GF-D8 (cell line): ENCODE measurements at regions not wholly inside any gene's neighbourhood (a gene's known extent, or its start where the extent isn't known, plus 50 kb on each side); places are given as distances from the start of the nearest gene placed in this dataset.

Source experiments
- DNase-seq: peaks from one replicate; lab custom pipeline; 2025; lab: John Stamatoyannopoulos, UW

DNA sequence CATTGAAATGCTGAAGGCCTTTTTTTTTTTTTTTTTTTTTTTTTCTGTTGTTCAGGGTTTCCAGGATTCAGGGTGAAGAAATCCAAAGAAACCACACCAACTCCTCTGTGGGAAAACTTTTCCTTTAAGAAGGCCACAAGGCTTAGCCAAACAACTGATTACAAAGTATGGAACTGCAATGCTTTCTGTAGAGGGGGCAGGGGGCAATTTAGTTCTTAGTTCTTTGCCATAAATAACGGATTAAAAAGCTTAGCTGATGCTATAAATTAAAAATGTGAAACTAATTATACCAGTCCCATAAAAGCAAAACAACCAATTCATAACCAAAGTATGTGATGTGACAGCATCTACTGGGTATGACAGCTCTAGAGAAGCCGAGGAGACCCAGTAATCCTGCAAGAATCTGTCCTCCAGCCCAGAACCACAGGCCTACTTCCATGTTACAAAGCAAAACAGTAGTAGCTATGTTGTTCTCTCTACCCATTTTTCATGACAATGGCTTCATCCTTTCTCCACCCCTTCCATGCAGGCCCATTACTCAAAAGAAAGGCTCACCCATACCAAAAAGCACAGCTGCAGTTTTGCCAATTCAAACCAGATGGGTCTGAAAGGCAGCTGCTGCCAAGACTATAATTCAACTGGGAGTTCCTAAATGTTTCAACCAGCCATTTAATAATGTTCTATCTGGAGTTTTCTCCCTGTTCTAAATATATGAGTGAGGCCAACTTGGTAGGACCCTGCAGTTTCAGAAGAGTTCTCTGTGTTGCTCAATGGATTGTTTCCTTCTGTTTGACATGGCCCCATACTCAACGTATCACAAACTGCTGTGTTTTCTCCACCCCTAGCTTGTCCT is 167.1 kb upstream of the ZFHX3 start:
- DNase-seq: no peak

DNA sequence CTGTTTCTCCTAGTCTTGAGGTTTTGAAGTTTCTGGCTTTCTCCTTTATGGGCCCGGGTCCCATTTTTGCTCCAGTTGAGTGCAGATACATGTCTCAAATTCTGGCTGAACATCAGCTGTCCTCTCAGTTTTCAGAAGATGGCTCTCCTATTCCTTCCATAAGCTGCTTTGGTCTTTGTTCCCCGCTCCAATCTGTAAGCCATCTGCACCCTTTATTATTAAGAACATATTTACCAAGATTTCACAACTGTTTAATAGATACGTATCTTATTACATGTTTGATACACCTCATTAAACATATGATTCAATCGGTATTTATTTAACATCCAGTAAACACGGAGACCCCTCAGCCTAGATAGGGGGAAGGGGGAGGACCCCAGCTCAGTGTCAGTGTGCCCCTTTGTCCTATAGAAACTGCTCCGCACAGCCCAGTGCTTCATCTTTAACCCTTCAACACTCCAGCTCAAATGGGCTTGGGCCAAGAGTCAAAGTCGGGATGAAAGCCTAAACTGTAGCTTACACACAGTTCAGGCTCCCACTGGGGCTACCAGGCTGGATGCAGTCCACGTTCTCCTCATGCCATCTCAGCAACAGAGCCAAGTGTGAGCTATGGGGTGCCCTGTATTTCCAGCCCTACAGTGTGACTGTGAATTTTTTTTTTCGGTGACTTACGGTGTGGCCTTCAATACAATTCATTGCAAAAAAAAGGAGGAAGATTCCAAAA is 166.0 kb upstream of the ZFHX3 start:
- no peak for DNase-seq

DNA sequence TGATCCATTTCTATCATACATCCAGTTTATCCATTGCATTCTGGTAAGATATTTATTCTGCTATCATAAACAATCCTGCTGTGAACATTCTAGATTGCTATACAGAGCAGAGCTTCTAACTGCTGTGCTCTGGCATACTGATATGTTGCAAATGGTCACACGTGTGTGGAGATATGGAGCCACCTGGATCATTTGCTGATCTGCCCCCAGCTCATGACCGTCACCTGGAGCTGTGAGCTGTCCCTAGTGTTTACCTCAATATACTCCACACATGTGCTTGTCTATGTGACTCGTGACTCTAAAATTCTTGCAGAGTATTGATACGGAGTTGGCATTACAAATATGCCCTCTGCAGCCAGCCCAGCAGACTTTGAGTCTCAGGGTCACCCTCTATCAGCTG is 164.5 kb upstream of the ZFHX3 start:
- no peak for DNase-seq

DNA sequence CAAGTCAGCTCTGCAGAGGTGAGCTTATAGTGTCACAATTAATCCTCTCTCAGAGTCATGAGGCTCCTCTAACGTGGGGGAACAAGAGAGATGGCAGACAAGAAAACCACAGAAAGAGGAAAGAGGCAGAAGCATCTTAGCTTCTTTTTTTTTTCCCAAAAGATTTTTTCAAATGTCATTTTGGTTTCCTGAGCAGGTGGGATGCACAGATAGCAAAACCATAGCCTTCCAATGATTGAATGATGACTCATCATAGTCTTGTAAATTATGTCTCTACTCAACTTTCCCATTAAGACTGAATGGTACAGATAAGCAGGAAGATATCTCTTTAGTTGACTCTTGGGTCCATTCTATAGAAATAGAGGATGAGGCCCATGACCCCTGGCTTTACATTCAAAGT is 162.8 kb upstream of the ZFHX3 start:
- DNase-seq: no peak

DNA sequence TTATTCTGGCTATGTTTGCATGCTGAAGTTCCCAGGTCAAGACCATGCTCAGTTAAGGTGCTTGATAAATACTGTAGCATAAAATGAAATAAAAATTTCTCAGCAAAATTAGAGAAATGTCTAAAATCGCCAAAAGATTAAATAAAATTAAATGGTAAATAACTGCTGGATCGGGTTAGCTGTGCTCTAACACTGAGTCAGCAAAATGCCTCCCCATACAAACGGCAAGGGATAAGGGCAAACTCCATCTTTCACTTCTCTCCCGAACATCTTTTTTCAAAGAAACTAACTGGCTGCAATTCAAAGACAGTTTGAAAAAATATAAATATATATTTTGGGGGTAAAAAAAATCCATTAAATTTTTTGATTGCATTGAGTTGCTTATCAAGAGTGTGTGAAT is 162.2 kb upstream of the ZFHX3 start:
- no peak for DNase-seq

DNA sequence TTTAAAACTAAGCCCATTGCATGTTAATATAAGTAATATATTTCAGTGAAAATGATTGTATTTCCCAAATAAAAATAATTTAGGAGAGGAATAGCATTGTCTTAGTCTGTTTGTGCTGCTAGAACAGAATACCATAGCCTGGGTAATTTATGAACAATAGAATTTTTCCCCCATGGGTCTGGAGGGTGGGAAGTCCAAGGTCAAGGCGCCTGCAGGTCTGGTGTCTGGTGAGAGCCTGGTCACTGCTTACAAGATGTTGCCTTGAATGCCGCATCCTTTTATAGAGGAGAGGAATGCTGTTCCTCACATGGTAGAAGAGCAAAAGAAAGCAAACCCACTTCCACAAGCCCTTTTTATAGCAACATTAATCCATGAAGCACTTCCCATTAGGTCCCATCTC is 161.3 kb upstream of the ZFHX3 start:
- no peak for DNase-seq

DNA sequence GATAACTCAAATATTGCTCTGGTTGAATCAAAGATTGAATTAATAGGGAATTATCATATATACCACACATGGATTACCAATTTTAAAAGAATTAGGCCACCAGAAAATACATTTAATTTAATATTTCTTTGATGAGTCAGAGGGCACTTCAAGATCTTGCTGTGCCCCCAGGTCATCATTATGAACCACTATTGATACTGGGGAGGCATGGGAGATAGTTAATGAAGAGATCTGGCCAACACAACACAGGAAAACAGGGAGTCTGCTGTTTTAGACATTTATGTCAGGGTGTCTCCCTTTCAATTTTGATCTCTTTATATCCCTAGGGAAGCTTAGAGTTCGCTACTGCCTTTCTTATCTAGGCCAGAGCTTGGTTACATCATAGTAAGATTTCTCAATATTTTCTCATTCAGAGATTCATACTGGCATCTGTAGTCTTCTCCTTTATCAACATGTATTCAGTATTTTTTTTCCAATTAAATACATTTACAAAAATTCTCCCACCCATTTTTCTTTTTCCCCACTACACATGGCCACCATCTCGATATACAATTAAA is 158.3 kb upstream of the ZFHX3 start:
- DNase-seq: no peak

DNA sequence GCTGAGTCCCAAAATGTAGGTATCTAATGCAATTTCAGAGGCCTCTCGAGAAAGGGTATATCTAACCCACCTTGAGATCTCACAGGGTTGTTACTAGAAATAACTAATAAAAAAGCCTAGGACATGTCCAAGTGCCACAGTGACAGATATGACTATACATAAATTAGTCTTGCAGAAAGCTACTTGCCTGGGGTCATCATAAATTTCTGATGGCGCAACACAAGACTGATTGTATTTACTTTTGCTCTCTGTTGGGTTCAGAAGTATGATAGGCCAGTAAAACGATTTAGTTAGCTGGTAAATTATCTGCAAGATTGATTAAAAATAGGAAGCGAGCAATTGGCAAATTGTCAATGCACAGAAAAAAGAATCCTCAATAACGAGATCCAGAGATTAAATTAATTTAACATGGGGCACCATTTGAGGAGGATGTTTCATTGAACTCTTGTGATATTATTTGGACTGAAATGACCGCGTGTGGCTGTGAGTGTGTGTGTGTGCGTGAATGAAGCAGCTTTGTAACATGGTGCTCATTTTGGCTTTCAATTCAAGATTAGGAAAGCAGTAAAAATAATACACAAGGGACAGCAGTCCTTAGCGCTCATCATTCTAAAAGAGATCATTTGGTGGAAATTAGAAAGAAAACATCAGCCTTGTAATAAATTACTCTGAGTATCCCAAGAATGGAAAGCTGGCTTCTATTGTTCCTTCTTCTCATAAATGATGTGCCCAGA is 157.4 kb upstream of the ZFHX3 start:
- DNase-seq: no peak

DNA sequence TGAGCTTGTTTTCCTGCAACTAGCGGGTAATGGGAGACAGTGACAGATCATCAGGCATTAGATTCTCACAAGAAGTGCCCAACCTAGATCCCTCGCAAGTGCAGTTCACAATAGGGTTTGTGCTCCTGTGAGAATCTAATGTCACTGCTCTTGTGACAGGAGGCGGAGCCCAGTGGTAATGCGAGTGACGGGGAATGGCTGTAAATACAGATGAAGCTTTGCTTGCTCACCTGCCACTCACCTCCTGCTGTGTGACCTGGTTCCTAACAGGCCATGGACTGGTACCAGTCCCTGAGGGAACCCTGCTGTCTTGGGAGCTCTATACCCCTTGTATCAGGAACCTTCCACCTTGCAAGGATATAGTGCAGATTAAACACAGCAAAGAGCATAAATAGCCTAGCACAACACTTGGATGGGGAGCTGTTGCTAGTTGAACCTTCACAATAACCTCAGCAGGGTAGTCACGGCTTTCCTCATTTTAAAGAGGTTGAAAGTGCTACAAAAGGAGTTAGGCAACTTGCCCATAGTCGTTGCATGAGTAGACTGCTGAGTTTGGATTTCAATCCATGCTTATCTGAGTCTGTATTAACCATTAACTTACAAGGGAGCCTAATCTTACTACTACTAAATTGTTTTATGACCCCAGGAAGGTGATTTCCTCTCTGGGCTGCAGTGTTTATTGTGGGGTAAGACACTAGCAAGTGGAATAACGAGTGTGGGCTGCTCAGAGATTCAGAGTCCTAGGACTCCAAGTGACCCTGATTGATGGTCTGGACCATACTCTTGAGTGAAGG is 156.6 kb upstream of the ZFHX3 start:
- DNase-seq: no peak

DNA sequence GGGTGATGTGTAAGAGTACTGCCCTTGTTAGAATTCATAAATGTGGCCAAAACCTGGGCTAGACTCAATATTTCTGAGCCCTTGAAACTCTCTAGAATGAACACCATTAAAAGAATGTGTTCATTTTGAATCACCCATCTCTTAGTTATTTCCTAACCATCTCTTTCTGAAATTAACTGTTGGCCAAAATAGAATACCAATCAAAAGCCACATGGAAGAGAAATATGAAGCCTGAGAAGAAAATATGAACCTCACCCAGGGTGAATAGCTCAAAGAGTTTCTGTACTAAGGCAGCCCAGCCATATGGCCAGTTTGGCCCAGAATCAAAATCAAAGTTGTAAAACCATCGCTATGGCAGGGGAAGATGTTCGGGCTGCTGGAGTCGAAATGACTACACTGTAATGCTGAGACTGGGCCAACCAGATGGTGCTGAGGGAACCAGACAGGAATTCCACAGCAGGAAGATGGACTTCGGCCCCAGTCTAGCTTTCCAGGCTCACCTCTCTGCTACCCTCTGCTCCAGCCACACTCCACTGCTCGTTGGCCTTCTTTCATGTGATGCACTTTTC is 154.3 kb upstream of the ZFHX3 start:
- no peak for DNase-seq

DNA sequence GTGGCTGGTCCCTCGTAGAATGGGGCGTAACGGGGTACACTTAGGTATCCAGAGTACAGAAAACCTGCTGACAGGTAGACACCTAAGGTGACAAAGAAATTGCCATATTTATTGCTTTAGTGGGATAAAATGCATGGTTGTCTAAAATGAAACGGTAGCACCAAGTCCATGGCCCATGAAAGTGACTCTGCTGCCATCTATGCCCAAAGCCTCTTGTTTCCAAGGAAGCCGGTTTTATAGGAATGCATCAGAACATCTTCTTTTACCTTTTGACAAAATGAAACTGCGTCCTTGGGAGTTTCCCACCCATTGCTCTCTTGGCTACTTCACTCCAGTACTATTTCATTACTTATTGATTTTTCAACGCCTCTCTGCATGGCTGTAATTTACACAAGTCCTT is 151.3 kb upstream of the ZFHX3 start:
- DNase-seq: no peak

DNA sequence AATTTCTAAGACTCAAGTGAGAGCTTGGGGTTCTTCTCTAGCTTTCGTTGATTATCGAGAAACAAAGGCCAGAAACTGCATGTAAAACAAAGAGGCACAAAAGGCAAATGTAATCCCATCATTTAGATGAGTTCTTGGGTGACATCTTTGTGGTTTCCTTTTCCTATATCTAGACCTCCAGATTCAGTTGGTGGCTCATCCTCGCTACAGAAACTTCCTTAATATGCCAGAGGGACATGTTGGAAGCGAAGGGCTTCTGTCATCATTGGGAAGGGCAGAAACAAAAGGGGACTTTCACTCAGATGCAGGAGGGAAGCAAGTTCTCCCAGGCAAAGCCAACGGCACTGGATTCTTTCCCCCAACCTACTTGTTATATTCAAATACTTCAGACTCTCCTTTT is 150.6 kb upstream of the ZFHX3 start:
- DNase-seq: no peak

DNA sequence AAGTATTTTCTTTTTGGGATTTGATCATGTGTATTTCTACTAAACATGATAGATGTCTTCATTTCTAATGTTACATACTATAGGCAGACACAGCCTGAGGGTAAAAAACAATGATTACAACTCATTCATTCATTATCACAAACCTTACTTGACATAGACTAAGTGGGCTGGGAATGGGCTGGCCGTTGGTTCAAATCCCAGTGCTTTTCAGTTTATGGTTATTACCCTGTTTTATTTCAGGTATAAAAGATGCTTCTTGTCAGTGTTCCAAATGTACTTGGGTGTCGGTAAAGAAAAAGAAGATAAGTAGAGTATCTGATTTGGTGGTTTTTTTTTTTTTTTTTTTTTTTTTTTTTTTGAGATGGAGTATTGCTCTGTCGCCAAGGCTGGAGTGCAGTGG is 149.7 kb upstream of the ZFHX3 start:
- no peak for DNase-seq

DNA sequence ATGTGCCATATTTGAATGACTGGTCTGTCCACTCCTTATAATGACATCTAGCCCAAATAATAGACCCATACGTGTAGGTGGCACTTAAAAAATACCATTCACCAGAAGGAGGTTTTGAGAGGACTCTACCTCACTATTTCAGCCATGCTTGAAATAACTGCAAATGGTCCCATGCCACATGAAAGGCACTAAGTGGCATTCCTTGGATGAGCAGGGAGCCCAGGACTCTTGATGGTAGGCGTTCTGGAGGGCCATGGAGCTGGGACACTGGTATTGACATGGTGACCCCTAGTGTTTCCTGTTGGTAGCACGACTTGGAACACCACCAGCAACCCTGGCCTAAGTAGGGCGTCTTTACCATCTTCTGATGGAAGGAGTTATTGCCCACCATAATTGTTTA is 148.7 kb upstream of the ZFHX3 start:
- no peak for DNase-seq

DNA sequence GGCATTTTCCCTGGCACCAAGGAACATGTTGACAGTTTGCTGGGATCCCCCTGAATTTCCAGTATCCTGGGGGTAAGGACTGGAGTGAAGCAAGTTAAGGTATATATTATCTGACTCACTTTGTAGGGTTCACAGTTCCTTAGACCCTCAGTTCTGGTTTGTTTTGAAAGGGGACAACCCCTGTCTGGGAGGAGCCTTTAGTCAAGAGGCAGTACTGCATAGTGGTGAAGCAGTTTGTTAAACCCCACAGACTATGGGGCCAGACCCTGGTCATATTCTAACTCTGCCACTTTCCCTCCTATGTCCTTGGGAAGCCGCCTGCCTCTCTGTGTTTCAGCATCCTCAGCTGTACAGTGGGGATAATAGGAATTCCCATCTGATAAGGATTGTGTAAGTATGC is 145.5 kb upstream of the ZFHX3 start:
- no peak for DNase-seq

DNA sequence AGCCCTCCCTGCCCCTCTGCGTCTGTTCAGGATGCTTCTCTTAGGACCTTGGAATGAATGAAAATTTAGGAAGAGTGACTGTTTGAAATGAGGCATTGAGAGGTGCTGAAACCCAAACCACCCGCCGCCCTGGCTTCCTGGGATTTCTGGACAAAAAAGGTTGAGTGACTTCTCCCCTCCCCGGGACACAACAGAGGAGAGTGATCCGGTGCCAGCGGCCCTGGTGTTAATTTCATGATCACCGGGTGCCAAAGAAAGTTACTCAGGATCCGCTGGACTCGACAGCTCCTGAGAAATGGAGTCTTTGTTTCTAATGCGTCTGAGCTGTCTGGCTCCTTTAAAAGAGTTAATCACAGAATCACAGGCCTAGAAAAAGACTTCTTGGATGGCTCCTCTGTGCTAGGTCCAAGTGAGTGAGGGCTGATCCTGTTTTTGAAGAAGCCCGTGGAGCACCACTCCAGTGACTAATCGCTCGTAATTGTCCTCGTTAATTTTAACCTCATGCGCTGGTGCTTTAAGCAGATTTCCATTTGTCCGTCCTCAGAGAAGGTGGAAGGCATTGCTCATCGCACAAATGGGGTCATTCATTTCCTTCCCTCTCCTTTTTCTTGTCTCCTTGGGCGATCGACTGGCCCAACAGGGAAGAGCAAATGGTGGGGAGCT is 144.4 kb upstream of the ZFHX3 start:
- no peak for DNase-seq

DNA sequence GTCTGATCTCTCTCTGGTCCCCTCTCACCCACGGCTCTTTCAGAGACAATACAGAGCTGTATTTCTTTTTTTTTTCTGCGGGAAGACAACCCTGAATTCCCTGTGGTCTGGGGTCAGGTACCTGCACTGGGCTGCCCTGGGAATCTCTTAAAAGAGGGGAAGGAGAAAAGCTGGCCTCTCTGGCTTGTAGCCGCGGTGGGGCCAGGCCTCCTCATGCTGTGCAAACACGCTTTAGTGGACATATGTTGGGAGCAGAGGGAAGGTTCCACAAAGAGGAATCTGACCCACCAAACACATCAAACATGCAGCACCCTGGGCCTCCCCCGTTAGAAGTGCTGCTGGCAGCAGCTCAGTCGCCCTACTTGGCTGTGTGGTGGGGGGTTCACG is 143.7 kb upstream of the ZFHX3 start:
- no peak for DNase-seq

DNA sequence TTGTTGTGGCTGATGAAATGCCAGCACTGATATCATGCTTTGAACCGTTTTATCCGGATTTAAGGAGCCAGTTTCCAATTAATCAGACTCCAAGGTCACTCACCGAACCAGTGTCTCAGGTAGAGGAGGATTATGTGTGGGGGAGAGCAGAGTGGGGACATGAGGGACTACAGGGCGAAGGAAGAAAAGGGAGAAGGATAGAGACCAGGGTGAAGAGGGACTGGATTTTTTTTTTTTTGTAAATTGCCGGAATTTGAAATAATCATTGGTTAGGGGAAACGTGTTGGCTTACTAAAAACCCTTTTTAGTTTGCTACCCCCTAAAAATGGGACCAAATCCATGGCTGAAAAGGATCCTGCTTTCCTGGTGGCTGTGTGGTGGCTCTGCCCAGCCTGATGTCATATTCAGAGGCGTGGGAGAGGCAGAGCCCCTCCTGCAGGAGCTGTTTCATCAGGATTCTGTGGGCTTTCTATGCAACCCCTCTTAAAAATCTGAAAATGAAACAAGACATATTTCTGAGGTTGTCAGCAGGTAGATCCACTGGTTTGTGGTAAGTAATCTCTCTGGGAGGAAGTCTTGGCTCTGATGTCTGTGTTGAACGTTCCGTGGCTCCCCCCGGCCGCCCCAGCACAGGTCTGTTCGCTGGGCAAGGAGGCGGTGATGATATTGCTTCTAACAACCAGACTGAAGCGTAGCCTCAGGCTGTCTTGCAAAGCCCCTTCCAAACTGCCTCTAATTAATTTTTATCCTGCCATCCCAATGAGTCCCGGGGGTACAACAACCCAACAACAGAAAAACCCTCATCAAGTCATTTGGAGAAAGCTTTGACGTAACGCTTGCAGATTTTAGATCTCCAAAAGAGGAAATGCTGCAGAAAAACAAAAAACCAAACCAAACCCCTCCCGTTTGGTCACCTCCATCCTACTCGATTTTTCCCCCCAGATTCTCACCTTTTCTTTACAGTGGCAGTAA is 143.0 kb upstream of the ZFHX3 start:
- no peak for DNase-seq

DNA sequence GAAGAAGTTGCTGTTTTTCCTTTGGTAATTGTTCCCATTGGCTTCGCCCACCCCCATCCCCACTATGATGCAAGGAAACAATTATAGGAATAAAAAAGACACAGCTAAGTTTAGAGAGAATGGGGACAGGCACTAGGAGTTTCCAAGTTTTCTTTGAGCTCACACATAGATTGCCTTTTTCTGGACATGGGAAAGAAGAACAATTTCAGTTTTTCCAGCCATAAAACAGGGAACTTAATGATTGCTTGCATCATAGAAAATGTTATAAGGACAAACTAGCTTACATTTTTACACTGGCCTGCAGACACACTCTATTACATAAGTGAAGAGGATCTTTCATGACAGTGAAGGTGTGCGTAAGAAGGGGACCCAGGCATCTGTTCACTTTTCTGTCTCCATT is 142.3 kb upstream of the ZFHX3 start:
- no peak for DNase-seq

DNA sequence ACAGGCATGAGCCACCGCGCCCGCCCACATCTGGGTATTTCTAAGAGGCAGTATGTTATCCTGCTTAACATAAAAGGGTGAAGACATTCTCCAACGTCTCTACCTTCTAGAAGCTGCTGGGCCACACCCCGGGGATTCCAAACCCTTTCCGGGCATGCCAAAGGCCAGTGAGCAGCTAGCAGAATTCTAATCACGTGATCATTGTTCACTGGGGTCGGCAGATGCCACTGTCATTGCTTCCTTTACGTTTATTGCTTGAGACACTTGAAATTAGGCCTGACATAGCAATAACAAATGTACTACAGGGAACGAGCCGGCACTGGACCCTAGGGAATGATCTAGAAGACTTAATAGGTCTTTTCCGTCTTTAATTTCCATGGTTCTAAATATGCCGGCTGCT is 141.2 kb upstream of the ZFHX3 start:
- no peak for DNase-seq
